ENCODE measurements at regions not wholly inside any gene's neighbourhood (a gene's known extent, or its start where the extent isn't known, plus 50 kb on each side); places are given as distances from the start of the nearest gene placed in this dataset.

DNA sequence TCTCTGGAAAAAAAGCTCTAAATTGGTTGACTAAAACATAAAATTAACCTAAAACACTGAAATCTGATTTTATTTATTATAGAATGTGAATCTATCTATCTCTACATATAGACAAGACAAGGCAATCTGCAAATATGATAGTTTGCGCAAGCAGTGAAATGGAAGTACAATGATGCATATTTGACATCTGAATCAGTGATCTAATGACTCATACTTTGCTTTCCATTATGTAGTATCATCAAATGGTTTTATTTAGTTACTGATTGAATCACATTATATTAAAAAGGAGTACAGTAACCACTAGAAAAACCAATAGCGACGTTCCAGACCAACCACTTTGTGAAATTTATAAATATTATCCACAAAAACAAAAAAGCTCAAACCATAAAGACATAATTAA, 1969.3 kb downstream of the PCDH7 start:
- H3K9me3 ChIP-seq (ENCODE audit: control insufficient read depth, low read depth, low read length): no peaks in the 10 kb centered on the region
- H3K27me3 ChIP-seq (ENCODE audit: insufficient read depth, low read length): no peaks in the 10 kb centered on the region
- H3T11ph ChIP-seq (ENCODE audit: low read length): no peak overlapping the region
- Mint-ChIP-seq H3K4me1 (peaks cover 7% of the 10 kb centered on the region in 2 experiments; a peak in 3 of 4 replicates), H3K27me3 (ENCODE audit: low read depth) (no peaks in the 10 kb centered on the region), H3K36me3 (ENCODE audit: insufficient read depth in 1 of 3, low read depth in 3 of 3) (peaks cover 0 to 3% (median 0%) of the 10 kb centered on the region in 3 experiments; a peak in 2 of 7 replicates), H3K9me3 (peaks cover 0 to 2% of the 10 kb centered on the region in 2 experiments; a peak in 1 of 5 replicates), H3K4me3 (no peak overlapping the region), H3K27ac (no peak overlapping the region)
- no peaks in the 10 kb centered on the region for H4K20me1 ChIP-seq (ENCODE audit: control insufficient read depth, insufficient read depth, insufficient read length)
- H2BK20ac ChIP-seq (ENCODE audit: low read depth, low read length, poor library complexity, severe bottlenecking): no peak overlapping the region
- no peaks in the 10 kb centered on the region for H3K79me2 ChIP-seq (ENCODE audit: insufficient read depth, low read length)
- no peak overlapping the region for H3K14ac ChIP-seq (ENCODE audit: insufficient read depth, low read length)
- no peak overlapping the region for H4K8ac ChIP-seq (replicated peaks; ENCODE audit: insufficient read length, low read depth, low read length)
- H3K4ac ChIP-seq (ENCODE audit: low read depth, low read length): no peak overlapping the region
- no peak overlapping the region for H2AK5ac ChIP-seq (ENCODE audit: insufficient read length, low read length)
- no peak overlapping the region for H2BK5ac ChIP-seq (ENCODE audit: insufficient read length, low read length)
- H4K91ac ChIP-seq (ENCODE audit: insufficient read length, low read depth, low read length): no peak overlapping the region
- H3K4me2 ChIP-seq (ENCODE audit: insufficient read depth, insufficient read length, low read length): no peak overlapping the region
- no peaks in the 10 kb centered on the region for H3K4me1 ChIP-seq (ENCODE audit: insufficient read depth, low read length)
- no peaks in the 10 kb centered on the region for H3K23me2 ChIP-seq (ENCODE audit: insufficient read length, low read depth, low read length, poor library complexity, severe bottlenecking)
- H2BK15ac ChIP-seq (ENCODE audit: low read depth, low read length): no peak overlapping the region
- no peak overlapping the region for H2BK120ac ChIP-seq (ENCODE audit: low read depth, low read length, poor library complexity, severe bottlenecking)
- H3K9ac ChIP-seq (ENCODE audit: extremely low read depth, insufficient read length, low read length): no peak overlapping the region
- H2BK12ac ChIP-seq (ENCODE audit: insufficient read length, low read depth, low read length): no peak overlapping the region
- H3K56ac ChIP-seq (ENCODE audit: insufficient read length, low read depth, low read length): no peak overlapping the region
- H4K5ac ChIP-seq (ENCODE audit: insufficient read length, low read depth, low read length): no peak overlapping the region
- H3K79me1 ChIP-seq (ENCODE audit: insufficient read depth, low read depth, low read length, poor library complexity, severe bottlenecking): no peaks in the 10 kb centered on the region
- H3K27ac ChIP-seq (ENCODE audit: insufficient read length, low read depth, low read length): no peak overlapping the region
- no peak overlapping the region for H3K18ac ChIP-seq (ENCODE audit: insufficient read length, low read depth, low read length)
- no peak overlapping the region for H2AFZ ChIP-seq (ENCODE audit: low read length)
- H3K23ac ChIP-seq (ENCODE audit: insufficient read length, low read depth, low read length): no peak overlapping the region
- TF ChIP-seq, protein P1, sequence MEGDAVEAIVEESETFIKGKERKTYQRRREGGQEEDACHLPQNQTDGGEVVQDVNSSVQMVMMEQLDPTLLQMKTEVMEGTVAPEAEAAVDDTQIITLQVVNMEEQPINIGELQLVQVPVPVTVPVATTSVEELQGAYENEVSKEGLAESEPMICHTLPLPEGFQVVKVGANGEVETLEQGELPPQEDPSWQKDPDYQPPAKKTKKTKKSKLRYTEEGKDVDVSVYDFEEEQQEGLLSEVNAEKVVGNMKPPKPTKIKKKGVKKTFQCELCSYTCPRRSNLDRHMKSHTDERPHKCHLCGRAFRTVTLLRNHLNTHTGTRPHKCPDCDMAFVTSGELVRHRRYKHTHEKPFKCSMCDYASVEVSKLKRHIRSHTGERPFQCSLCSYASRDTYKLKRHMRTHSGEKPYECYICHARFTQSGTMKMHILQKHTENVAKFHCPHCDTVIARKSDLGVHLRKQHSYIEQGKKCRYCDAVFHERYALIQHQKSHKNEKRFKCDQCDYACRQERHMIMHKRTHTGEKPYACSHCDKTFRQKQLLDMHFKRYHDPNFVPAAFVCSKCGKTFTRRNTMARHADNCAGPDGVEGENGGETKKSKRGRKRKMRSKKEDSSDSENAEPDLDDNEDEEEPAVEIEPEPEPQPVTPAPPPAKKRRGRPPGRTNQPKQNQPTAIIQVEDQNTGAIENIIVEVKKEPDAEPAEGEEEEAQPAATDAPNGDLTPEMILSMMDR (conservative IDR thresholded peaks at IDR 0.05): no peak
- WGBS (ENCODE audit: extremely low coverage, insufficient read length, low lambda C conversion rate): no CpG with 5 or more reads among the region's 3 CpGs
- DNase-seq: no peak

Data from H9 (cell line).